WTC11 (cell line): ENCODE measurements at regions not wholly inside any gene's neighbourhood (a gene's known extent, or its start where the extent isn't known, plus 50 kb on each side); places are given as distances from the start of the nearest gene placed in this dataset.

Source experiments
- ATAC-seq: fragments of 200-7000 bp; cut with Tn5 transposase; 2 replicates; pipeline ENCODE4 v1.10.0; 2021; ENCODE audit warnings: mild to moderate bottlenecking, moderate library complexity
- CTCF ChIA-PET: fragments of 300-600 bp; sonication (Branson Sonifier 250); formaldehyde crosslinking; loops from one replicate; lab custom pipeline; 2021; ENCODE audit warnings: antibody characterized with exemption; lab: Charles Lee
- POLR2A ChIA-PET: fragments of 350-600 bp; sonication (Branson Sonifier 250); formaldehyde crosslinking; loops from one replicate; lab custom pipeline; 2021; ENCODE audit warnings: antibody characterized with exemption; lab: Charles Lee
- DNase-seq: peaks from one replicate; pipeline ENCODE4 v3.0.0; 2021; ENCODE audit warnings: low spot score
- H3K27ac Mint-ChIP-seq: 2 replicates; pipeline ENCODE4 v1.8.0; 2021; ENCODE audit warnings: mixed read lengths
- H3K27me3 Mint-ChIP-seq: 2 replicates; pipeline ENCODE4 v1.8.0; 2021; ENCODE audit warnings: low read depth, mild to moderate bottlenecking, moderate library complexity, mixed read lengths
- H3K36me3 Mint-ChIP-seq: 2 replicates; pipeline ENCODE4 v1.8.0; 2021; ENCODE audit warnings: mixed read lengths
- H3K4me1 Mint-ChIP-seq: 2 replicates; pipeline ENCODE4 v1.8.0; 2022; ENCODE audit warnings: mixed read lengths
- H3K4me3 Mint-ChIP-seq: 2 replicates; pipeline ENCODE4 v1.8.0; 2021; ENCODE audit warnings: mild to moderate bottlenecking, moderate library complexity, mixed read lengths
- H3K9me3 Mint-ChIP-seq: 2 replicates; pipeline ENCODE4 v1.8.0; 2021; ENCODE audit warnings: mixed read lengths
- ELF4 ChIP-seq: sonication (generic); formaldehyde crosslinking; IDR thresholded peaks from 2 replicates; pipeline ENCODE4 v1.8.1; 2022; ENCODE audit warnings: low read depth, mild to moderate bottlenecking, moderate library complexity, missing genetic modification reagents
- EMX1 ChIP-seq: fragments of 250-450 bp; sonication (Bioruptor Pico); IDR thresholded peaks from 2 replicates; pipeline ENCODE4 v1.8.0; 2021; ENCODE audit warnings: mild to moderate bottlenecking
- FOXP1 ChIP-seq: sonication (generic); formaldehyde crosslinking; IDR thresholded peaks from 2 replicates; pipeline ENCODE4 v1.8.0; 2022; ENCODE audit warnings: missing genetic modification reagents, mild to moderate bottlenecking, moderate library complexity, borderline replicate concordance
- GABPB1 ChIP-seq: sonication (generic); formaldehyde crosslinking; IDR thresholded peaks from 2 replicates; pipeline ENCODE4 v1.8.1; 2023; ENCODE audit warnings: mild to moderate bottlenecking, missing genetic modification reagents
- SMAD3 ChIP-seq: sonication (generic); formaldehyde crosslinking; IDR thresholded peaks from 2 replicates; pipeline ENCODE4 v1.8.0; 2022; ENCODE audit warnings: missing genetic modification reagents, mild to moderate bottlenecking, borderline replicate concordance
- SOX15 ChIP-seq: fragments of 250-450 bp; sonication (Bioruptor Pico); IDR thresholded peaks from 2 replicates; pipeline ENCODE4 v1.9.0; 2021; ENCODE audit warnings: mild to moderate bottlenecking
- TEAD1 ChIP-seq: sonication (generic); formaldehyde crosslinking; IDR thresholded peaks from 2 replicates; pipeline ENCODE4 v1.8.0; 2022; ENCODE audit warnings: mild to moderate bottlenecking, missing genetic modification reagents
- TEAD4 ChIP-seq: sonication (generic); formaldehyde crosslinking; IDR thresholded peaks from 2 replicates; pipeline ENCODE4 v1.8.0; 2022; ENCODE audit warnings: mild to moderate bottlenecking, missing genetic modification reagents
- ZNF232 ChIP-seq: sonication (generic); formaldehyde crosslinking; IDR thresholded peaks from 2 replicates; pipeline ENCODE4 v1.8.0; 2022; ENCODE audit warnings: mild to moderate bottlenecking, missing genetic modification reagents
- ZNF263 ChIP-seq: sonication (generic); formaldehyde crosslinking; IDR thresholded peaks from 2 replicates; pipeline ENCODE4 v1.8.1; 2022; ENCODE audit warnings: low read depth, mild to moderate bottlenecking, moderate library complexity, missing genetic modification reagents
- ZNF423 ChIP-seq: fragments of 250-450 bp; sonication (Bioruptor Pico); IDR thresholded peaks from 2 replicates; pipeline ENCODE4 v2.1.2; 2022; ENCODE audit warnings: mild to moderate bottlenecking, moderate library complexity
- TF ChIP-seq, protein P1 (sequence below): fragments of 250-450 bp; sonication (Bioruptor Pico); IDR thresholded peaks from 2 replicates; pipeline ENCODE4 v1.9.0; 2021; ENCODE audit warnings: mild to moderate bottlenecking
- TF ChIP-seq, protein P2 (sequence below): sonication (generic); formaldehyde crosslinking; IDR thresholded peaks from 2 replicates; pipeline ENCODE4 v1.8.0; 2022; ENCODE audit warnings: mild to moderate bottlenecking, missing genetic modification reagents
- TF ChIP-seq, protein P3 (sequence below): fragments of 250-450 bp; sonication (Bioruptor Pico); IDR thresholded peaks from 2 replicates; pipeline ENCODE4 v1.8.0; 2021; ENCODE audit warnings: mild to moderate bottlenecking
- TF ChIP-seq, protein P4 (sequence below): fragments of 200-600 bp; IDR thresholded peaks from 2 replicates; pipeline ENCODE4 v1.8.0; 2022; ENCODE audit warnings: antibody characterized with exemption
- TF ChIP-seq, protein P5 (sequence below): fragments of 250-450 bp; sonication (Bioruptor Pico); conservative IDR thresholded peaks from 2 replicates; pipeline ENCODE4 v1.9.0; 2021; ENCODE audit warnings: mild to moderate bottlenecking
- TF ChIP-seq, protein P6 (sequence below): sonication (generic); formaldehyde crosslinking; IDR thresholded peaks from 2 replicates; pipeline ENCODE4 v1.8.1; 2023; ENCODE audit warnings: mild to moderate bottlenecking, missing genetic modification reagents, borderline replicate concordance

DNA sequence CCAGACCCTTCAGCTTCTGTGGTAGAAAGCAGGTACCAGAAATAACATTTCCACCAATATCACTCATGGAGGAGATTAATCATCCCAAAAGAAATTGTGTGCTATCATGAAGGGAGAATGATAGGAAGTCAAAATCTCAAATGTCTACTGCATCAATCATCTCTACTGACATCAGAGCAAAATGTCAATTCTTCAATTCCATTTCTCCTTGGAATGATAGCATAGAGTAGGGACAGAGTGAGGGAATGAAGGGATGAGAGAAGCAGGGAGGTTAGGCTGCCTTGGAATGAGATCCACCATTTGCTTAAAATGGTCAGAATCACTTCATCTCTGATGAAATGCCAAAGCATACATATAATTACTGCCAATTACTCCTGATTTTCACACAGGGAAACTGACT is 371.8 kb upstream of the ACVR2A start:
- TF ChIP-seq GABPB1 (CRISPR knock-in tag) = no peak
- no peak for TF ChIP-seq TEAD4 (CRISPR knock-in tag)
- TF ChIP-seq ZNF263 (CRISPR knock-in tag) = no peak
- no peak for TF ChIP-seq ELF4 (CRISPR knock-in tag)
- Mint-ChIP-seq H3K4me3 (no peak overlapping the region), H3K4me1 (peaks cover 31% of the 10 kb centered on the region), H3K27me3 (peaks cover 11% of the 10 kb centered on the region), H3K9me3 (0 out of 2 replicates have a peak, but pooled peaks cover 4% of the 10 kb centered on the region), H3K36me3 (no peaks in the 10 kb centered on the region), H3K27ac (no peak overlapping the region)
- ChIA-PET POLR2A (no interaction called here), CTCF (no interaction called here)
- ATAC-seq (no peak), DNase-seq (no peak)

DNA sequence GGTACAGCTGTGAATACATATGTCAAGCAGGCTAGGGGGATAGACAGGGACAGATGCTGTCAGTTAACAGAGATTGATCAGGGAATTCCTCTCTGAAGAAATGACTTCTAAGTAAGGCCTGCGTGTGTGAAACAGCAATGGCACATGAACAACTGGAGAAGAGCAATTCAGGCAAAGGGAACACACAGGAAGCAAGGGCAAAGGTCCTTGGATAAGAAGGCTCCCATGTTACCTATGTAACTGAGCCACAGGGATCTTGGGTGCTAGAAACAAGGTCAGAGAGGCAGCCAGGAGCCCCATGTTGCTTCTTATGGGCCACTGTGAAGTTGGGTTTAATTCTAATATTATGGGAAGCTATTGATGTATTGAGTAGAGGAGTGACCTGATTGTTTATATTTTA is 373.7 kb upstream of the ACVR2A start:
- H3K4me1 Mint-ChIP-seq = peaks cover 42% of the 10 kb centered on the region
- no peak for DNase-seq
- no peaks in the 10 kb centered on the region for H3K36me3 Mint-ChIP-seq
- peaks cover 11% of the 10 kb centered on the region for H3K27me3 Mint-ChIP-seq
- H3K27ac Mint-ChIP-seq = no peak overlapping the region
- H3K9me3 Mint-ChIP-seq = 0 out of 2 replicates have a peak, but pooled peaks cover 4% of the 10 kb centered on the region
- TF ChIP-seq, protein P1, sequence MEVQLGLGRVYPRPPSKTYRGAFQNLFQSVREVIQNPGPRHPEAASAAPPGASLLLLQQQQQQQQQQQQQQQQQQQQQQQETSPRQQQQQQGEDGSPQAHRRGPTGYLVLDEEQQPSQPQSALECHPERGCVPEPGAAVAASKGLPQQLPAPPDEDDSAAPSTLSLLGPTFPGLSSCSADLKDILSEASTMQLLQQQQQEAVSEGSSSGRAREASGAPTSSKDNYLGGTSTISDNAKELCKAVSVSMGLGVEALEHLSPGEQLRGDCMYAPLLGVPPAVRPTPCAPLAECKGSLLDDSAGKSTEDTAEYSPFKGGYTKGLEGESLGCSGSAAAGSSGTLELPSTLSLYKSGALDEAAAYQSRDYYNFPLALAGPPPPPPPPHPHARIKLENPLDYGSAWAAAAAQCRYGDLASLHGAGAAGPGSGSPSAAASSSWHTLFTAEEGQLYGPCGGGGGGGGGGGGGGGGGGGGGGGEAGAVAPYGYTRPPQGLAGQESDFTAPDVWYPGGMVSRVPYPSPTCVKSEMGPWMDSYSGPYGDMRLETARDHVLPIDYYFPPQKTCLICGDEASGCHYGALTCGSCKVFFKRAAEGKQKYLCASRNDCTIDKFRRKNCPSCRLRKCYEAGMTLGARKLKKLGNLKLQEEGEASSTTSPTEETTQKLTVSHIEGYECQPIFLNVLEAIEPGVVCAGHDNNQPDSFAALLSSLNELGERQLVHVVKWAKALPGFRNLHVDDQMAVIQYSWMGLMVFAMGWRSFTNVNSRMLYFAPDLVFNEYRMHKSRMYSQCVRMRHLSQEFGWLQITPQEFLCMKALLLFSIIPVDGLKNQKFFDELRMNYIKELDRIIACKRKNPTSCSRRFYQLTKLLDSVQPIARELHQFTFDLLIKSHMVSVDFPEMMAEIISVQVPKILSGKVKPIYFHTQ (CRISPR knock-in tag) = no peak
- TF ChIP-seq, protein P2, sequence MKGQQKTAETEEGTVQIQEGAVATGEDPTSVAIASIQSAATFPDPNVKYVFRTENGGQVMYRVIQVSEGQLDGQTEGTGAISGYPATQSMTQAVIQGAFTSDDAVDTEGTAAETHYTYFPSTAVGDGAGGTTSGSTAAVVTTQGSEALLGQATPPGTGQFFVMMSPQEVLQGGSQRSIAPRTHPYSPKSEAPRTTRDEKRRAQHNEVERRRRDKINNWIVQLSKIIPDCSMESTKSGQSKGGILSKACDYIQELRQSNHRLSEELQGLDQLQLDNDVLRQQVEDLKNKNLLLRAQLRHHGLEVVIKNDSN (CRISPR knock-in tag) = no peak
- TF ChIP-seq ZNF263 (CRISPR knock-in tag) = no peak
- TF ChIP-seq ZNF232 (CRISPR knock-in tag) = no peak
- no peak for TF ChIP-seq FOXP1 (CRISPR knock-in tag)
- no peak for TF ChIP-seq EMX1 (CRISPR knock-in tag)
- TF ChIP-seq, protein P3, sequence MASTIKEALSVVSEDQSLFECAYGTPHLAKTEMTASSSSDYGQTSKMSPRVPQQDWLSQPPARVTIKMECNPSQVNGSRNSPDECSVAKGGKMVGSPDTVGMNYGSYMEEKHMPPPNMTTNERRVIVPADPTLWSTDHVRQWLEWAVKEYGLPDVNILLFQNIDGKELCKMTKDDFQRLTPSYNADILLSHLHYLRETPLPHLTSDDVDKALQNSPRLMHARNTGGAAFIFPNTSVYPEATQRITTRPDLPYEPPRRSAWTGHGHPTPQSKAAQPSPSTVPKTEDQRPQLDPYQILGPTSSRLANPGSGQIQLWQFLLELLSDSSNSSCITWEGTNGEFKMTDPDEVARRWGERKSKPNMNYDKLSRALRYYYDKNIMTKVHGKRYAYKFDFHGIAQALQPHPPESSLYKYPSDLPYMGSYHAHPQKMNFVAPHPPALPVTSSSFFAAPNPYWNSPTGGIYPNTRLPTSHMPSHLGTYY (CRISPR knock-in tag) = no peak
- TF ChIP-seq, protein P4, sequence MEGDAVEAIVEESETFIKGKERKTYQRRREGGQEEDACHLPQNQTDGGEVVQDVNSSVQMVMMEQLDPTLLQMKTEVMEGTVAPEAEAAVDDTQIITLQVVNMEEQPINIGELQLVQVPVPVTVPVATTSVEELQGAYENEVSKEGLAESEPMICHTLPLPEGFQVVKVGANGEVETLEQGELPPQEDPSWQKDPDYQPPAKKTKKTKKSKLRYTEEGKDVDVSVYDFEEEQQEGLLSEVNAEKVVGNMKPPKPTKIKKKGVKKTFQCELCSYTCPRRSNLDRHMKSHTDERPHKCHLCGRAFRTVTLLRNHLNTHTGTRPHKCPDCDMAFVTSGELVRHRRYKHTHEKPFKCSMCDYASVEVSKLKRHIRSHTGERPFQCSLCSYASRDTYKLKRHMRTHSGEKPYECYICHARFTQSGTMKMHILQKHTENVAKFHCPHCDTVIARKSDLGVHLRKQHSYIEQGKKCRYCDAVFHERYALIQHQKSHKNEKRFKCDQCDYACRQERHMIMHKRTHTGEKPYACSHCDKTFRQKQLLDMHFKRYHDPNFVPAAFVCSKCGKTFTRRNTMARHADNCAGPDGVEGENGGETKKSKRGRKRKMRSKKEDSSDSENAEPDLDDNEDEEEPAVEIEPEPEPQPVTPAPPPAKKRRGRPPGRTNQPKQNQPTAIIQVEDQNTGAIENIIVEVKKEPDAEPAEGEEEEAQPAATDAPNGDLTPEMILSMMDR = no peak
- no peak overlapping the region for H3K4me3 Mint-ChIP-seq
- ChIA-PET CTCF (no interaction called here), POLR2A (no interaction called here)
- ATAC-seq = no peak

DNA sequence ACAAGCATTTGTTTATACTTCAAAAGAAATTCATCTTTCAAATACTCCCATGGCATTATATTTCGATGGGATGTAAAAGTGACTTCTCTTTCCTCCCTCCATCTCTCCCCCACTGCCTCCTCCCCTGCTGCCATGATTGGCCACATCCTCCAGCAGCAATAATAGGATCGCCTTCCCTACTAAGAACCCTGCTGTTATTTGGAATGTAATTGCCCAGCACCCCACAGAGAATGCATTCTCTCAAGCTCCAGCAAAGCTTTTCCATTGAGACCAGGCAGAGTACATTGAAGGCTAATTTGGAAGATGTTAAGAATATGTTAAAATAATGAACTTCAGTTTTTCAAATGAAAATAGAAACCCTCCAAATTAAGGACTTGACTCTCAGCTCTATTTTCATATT is 375.4 kb upstream of the ACVR2A start:
- H3K4me3 Mint-ChIP-seq = peak overlapping the region; percentile 29
- peaks cover 11% of the 10 kb centered on the region for H3K27me3 Mint-ChIP-seq
- POLR2A ChIA-PET = no interaction called here
- CTCF ChIA-PET = interaction anchor here (1.5 kb wide), 1 partner anchor 18 kb away, joined by 3 read pairs; no protein-coding TSS in a partner anchor
- H3K27ac Mint-ChIP-seq = no peak overlapping the region
- TF ChIP-seq, protein P5, sequence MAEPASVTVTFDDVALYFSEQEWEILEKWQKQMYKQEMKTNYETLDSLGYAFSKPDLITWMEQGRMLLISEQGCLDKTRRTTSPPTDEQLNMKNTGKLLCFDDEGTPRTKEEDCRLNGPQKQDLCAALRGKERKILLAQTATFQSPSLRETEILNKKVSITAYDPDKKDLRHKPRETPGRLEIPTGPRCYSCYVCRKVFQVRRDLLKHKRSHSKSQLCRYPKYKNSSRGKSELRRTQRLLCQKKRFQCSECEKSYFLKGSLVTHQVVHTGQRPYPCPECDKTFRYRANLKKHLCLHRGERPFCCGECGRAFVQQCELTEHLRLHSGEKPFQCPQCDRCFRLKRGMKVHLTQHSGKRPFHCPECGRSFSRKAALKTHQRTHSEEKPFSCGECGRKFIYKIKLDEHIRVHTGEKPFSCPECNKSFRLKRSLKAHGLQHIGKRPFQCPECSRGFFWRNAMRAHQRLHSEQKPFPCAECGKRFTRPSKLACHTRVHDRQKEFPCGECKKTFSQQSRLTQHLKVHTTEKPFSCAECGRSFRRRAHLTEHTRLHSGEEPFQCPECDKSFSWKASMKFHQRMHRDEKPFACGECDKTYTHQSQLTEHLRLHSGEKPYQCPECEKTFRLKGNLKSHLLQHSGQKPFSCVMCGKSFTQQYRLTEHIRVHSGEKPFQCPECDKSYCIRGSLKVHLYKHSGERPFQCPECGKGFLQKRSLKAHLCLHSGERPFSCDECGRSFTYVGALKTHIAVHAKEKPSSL (CRISPR knock-in tag) = 0 out of 2 replicates have a peak, but pooled peaks have one; percentile 36
- TF ChIP-seq ZNF423 (CRISPR knock-in tag) (peak; percentile 80), SOX15 (CRISPR knock-in tag) (no peak), SMAD3 (CRISPR knock-in tag) (no peak), TEAD1 (peak; percentile 95; the same call in 1 of the 2 replicates)
- TF ChIP-seq, protein P6, sequence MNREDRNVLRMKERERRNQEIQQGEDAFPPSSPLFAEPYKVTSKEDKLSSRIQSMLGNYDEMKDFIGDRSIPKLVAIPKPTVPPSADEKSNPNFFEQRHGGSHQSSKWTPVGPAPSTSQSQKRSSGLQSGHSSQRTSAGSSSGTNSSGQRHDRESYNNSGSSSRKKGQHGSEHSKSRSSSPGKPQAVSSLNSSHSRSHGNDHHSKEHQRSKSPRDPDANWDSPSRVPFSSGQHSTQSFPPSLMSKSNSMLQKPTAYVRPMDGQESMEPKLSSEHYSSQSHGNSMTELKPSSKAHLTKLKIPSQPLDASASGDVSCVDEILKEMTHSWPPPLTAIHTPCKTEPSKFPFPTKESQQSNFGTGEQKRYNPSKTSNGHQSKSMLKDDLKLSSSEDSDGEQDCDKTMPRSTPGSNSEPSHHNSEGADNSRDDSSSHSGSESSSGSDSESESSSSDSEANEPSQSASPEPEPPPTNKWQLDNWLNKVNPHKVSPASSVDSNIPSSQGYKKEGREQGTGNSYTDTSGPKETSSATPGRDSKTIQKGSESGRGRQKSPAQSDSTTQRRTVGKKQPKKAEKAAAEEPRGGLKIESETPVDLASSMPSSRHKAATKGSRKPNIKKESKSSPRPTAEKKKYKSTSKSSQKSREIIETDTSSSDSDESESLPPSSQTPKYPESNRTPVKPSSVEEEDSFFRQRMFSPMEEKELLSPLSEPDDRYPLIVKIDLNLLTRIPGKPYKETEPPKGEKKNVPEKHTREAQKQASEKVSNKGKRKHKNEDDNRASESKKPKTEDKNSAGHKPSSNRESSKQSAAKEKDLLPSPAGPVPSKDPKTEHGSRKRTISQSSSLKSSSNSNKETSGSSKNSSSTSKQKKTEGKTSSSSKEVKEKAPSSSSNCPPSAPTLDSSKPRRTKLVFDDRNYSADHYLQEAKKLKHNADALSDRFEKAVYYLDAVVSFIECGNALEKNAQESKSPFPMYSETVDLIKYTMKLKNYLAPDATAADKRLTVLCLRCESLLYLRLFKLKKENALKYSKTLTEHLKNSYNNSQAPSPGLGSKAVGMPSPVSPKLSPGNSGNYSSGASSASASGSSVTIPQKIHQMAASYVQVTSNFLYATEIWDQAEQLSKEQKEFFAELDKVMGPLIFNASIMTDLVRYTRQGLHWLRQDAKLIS (CRISPR knock-in tag) = no peak
- TF ChIP-seq, all 79 proteins: peak for 3
- DNase-seq (peak; percentile 64), ATAC-seq (peak; percentile 94)
- H3K9me3 Mint-ChIP-seq = 0 out of 2 replicates have a peak, but pooled peaks cover 4% of the 10 kb centered on the region
- H3K36me3 Mint-ChIP-seq = no peaks in the 10 kb centered on the region
- H3K4me1 Mint-ChIP-seq = peaks cover 51% of the 10 kb centered on the region
